Endodermal cell (in vitro differentiated cells): ENCODE measurements at regions not wholly inside any gene's neighbourhood (a gene's known extent, or its start where the extent isn't known, plus 50 kb on each side); places are given as distances from the start of the nearest gene placed in this dataset.

ENCODE experiments used
- DNase-seq: peaks from one replicate; pipeline ENCODE4 v3.0.0-alpha.2; 2017
- H3K27ac ChIP-seq: 2 replicates; pipeline ENCODE4 v1.5.1; 2013; ENCODE audit warnings: mild to moderate bottlenecking, low read depth, low read length, moderate library complexity
- H3K27me3 ChIP-seq: 2 replicates; pipeline ENCODE4 v1.6.1; 2013; ENCODE audit warnings: mild to moderate bottlenecking, low read length, moderate library complexity; ENCODE audit not compliant: insufficient read depth, control insufficient read depth, poor library complexity, severe bottlenecking
- H3K36me3 ChIP-seq: 2 replicates; pipeline ENCODE4 v1.7.0; 2013; ENCODE audit warnings: mild to moderate bottlenecking, low read length, moderate library complexity; ENCODE audit not compliant: control insufficient read depth, insufficient read depth
- H3K4me1 ChIP-seq: one replicate; pipeline ENCODE4 v1.7.0; 2013; ENCODE audit warnings: low read length; ENCODE audit not compliant: control insufficient read depth, insufficient read depth
- H3K4me3 ChIP-seq: 2 replicates; pipeline ENCODE4 v1.5.1; 2013; ENCODE audit warnings: mild to moderate bottlenecking, low read length, moderate library complexity
- H3K9ac ChIP-seq: 2 replicates; pipeline ENCODE4 v1.6.1; 2013; ENCODE audit warnings: mild to moderate bottlenecking, low read length, moderate library complexity; ENCODE audit not compliant: poor library complexity, severe bottlenecking; ENCODE audit errors: extremely low read depth
- H3K9me3 ChIP-seq: 2 replicates; pipeline ENCODE4 v1.6.1; 2013; ENCODE audit warnings: mild to moderate bottlenecking, low read length, moderate library complexity; ENCODE audit not compliant: control insufficient read depth
- H3K27ac Mint-ChIP-seq: 2 replicates; pipeline ENCODE4 v1.8.0; 2020; ENCODE audit warnings: mixed read lengths
- H3K27me3 Mint-ChIP-seq: 2 replicates; pipeline ENCODE4 v1.8.0; 2021; ENCODE audit warnings: mild to moderate bottlenecking, mixed read lengths; ENCODE audit not compliant: insufficient read depth
- H3K36me3 Mint-ChIP-seq: 2 replicates; pipeline ENCODE4 v1.8.0; 2020; ENCODE audit warnings: low read depth, mixed read lengths
- H3K4me1 Mint-ChIP-seq: 2 replicates; pipeline ENCODE4 v1.8.0; 2020; ENCODE audit warnings: mixed read lengths
- H3K4me3 Mint-ChIP-seq: 2 replicates; pipeline ENCODE4 v1.8.0; 2020; ENCODE audit warnings: mild to moderate bottlenecking, moderate library complexity, mixed read lengths
- H3K9me3 Mint-ChIP-seq: 2 replicates; pipeline ENCODE4 v1.8.0; 2020; ENCODE audit warnings: mild to moderate bottlenecking, mixed read lengths
- CTCF ChIP-seq: fragments of 200-600 bp; sonication (generic); conservative IDR thresholded peaks from 2 replicates; pipeline ENCODE4 v1.5.0; 2021; ENCODE audit warnings: antibody characterized with exemption, mild to moderate bottlenecking
- WGBS, 2 experiments: methylation state at CpG; one replicate each; pipeline versions ENCODE4 v1.1.5 to v1.1.7; 2013; ENCODE audit warnings: missing lambda C conversion rate in 2 of 2, mixed read lengths in 1 of 2; ENCODE audit not compliant: insufficient coverage in 1 of 2, insufficient read length in 1 of 2; 5-methylcytosine and 5-hydroxymethylcytosine counted together

- Mint-ChIP-seq H3K9me3 (peaks cover 7% of the 10 kb centered on the region), H3K4me3 (no peak overlapping the region), H3K4me1 (peaks cover 17% of the 10 kb centered on the region), H3K36me3 (no peaks in the 10 kb centered on the region), H3K27me3 (peaks cover 2% of the 10 kb centered on the region), H3K27ac (no peak overlapping the region)
- peaks cover 8% of the 10 kb centered on the region for H3K9me3 ChIP-seq
- no peaks in the 10 kb centered on the region for H3K36me3 ChIP-seq
- no peaks in the 10 kb centered on the region for H3K4me1 ChIP-seq
- peak overlapping the region; percentile 93 for H3K27ac ChIP-seq
- no peaks in the 10 kb centered on the region for H3K27me3 ChIP-seq
- TF ChIP-seq CTCF, result no peak
- WGBS, 2 experiments, result 86 to 93% methylated on average over 14 to 15 of the region's 15 CpGs
- H3K9ac ChIP-seq, result no peak overlapping the region
- no peak for DNase-seq
- no peak overlapping the region for H3K4me3 ChIP-seq
Measured at GRCh38 chr14:104385111-104385510, 194.5 kb upstream of the C14orf180 start.

- 91 to 96% methylated on average over 13 to 20 of the region's 20 CpGs for WGBS, 2 experiments
- Histone ChIP-seq H3K4me3 (no peak overlapping the region), H3K9me3 (peaks cover 7% of the 10 kb centered on the region), H3K4me1 (no peaks in the 10 kb centered on the region), H3K27me3 (no peaks in the 10 kb centered on the region), H3K27ac (no peak overlapping the region), H3K36me3 (no peaks in the 10 kb centered on the region), H3K9ac (no peak overlapping the region)
- Mint-ChIP-seq H3K36me3 (no peaks in the 10 kb centered on the region), H3K27me3 (peaks cover 2% of the 10 kb centered on the region), H3K9me3 (peaks cover 7% of the 10 kb centered on the region), H3K4me1 (peaks cover 17% of the 10 kb centered on the region), H3K27ac (no peak overlapping the region), H3K4me3 (no peak overlapping the region)
- peak; percentile 34 for DNase-seq
- no peak for TF ChIP-seq CTCF
Measured at GRCh38 chr14:104385531-104386101, 193.9 kb upstream of the C14orf180 start.

GRCh38 chr14:104386151-104386841 is 193.3 kb upstream of the C14orf180 start:
- peaks cover 17% of the 10 kb centered on the region for H3K4me1 Mint-ChIP-seq
- H3K9ac ChIP-seq, result no peak overlapping the region
- no peak overlapping the region for H3K4me3 Mint-ChIP-seq
- H3K9me3 Mint-ChIP-seq, result peaks cover 5% of the 10 kb centered on the region
- no peak overlapping the region for H3K27ac Mint-ChIP-seq
- H3K36me3 Mint-ChIP-seq, result no peaks in the 10 kb centered on the region
- H3K27me3 Mint-ChIP-seq, result peaks cover 2% of the 10 kb centered on the region
- H3K4me1 ChIP-seq, result no peaks in the 10 kb centered on the region
- H3K27ac ChIP-seq, result no peak overlapping the region
- H3K4me3 ChIP-seq, result no peak overlapping the region
- peak; percentile 34 for DNase-seq
- no peaks in the 10 kb centered on the region for H3K36me3 ChIP-seq
- no peaks in the 10 kb centered on the region for H3K27me3 ChIP-seq
- TF ChIP-seq CTCF, result peak; percentile 38
- H3K9me3 ChIP-seq, result no peaks in the 10 kb centered on the region
- 93 to 94% methylated on average over 9 to 26 of the region's 26 CpGs for WGBS, 2 experiments
